ENCODE measurements at regions not wholly inside any gene's neighbourhood (a gene's known extent, or its start where the extent isn't known, plus 50 kb on each side); places are given as distances from the start of the nearest gene placed in this dataset.

DNA sequence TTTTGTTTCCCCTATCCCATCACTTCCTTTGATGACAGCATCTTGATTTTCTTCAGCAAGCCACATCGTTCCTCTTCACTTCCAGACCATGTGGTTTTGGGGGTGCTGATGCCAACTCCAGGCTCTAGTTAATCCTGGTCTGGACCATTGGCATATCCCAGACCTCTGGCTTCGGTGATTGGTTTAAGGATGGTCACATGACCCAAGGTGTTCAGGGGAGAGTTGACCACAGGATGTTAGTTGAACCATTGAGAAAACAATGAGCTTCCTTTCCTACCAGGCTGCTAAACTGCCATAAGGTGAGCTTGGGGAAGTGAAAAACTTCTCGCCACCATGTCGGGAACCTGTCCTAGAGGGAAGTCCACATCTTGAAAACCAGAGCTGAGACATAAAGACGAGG lies 60.9 kb upstream of the TLR3 start:
- TF ChIP-seq, protein P1, sequence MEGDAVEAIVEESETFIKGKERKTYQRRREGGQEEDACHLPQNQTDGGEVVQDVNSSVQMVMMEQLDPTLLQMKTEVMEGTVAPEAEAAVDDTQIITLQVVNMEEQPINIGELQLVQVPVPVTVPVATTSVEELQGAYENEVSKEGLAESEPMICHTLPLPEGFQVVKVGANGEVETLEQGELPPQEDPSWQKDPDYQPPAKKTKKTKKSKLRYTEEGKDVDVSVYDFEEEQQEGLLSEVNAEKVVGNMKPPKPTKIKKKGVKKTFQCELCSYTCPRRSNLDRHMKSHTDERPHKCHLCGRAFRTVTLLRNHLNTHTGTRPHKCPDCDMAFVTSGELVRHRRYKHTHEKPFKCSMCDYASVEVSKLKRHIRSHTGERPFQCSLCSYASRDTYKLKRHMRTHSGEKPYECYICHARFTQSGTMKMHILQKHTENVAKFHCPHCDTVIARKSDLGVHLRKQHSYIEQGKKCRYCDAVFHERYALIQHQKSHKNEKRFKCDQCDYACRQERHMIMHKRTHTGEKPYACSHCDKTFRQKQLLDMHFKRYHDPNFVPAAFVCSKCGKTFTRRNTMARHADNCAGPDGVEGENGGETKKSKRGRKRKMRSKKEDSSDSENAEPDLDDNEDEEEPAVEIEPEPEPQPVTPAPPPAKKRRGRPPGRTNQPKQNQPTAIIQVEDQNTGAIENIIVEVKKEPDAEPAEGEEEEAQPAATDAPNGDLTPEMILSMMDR (IDR thresholded peaks at IDR 0.05): no peak
- TF ChIP-seq EP300 (IDR thresholded peaks at IDR 0.05) (no peak), POLR2A (IDR thresholded peaks at IDR 0.05) (no peak)

Measured in ovary (tissue), 3 donors.